Muscle layer of duodenum (tissue), 2 donors: ENCODE measurements at regions not wholly inside any gene's neighbourhood (a gene's known extent, or its start where the extent isn't known, plus 50 kb on each side); places are given as distances from the start of the nearest gene placed in this dataset.
A peak's percentile ranks its signal among the peaks of the same experiment; 100 is the strongest.
"Not testable (repeated sequence)": the region's sequence is repeated elsewhere in the genome, so short reads cannot be mapped to it uniquely, and the experiment has no call there.

Experiments used
- H3K27ac ChIP-seq: one replicate; pipeline ENCODE4 v1.7.0; 2013; ENCODE audit warnings: mild to moderate bottlenecking, low read length
- H3K27me3 ChIP-seq: one replicate; pipeline ENCODE4 v1.7.0; 2013; ENCODE audit warnings: low read depth, mild to moderate bottlenecking, control low read depth, low read length
- H3K36me3 ChIP-seq, 2 donors: one replicate each; pipeline ENCODE4 v1.7.0; 2013; ENCODE audit warnings: low read length in 2 of 2, control low read depth in 1 of 2, mild to moderate bottlenecking in 1 of 2; ENCODE audit not compliant: insufficient read depth in 2 of 2, control insufficient read depth in 1 of 2
- H3K4me1 ChIP-seq, 2 donors: one replicate each; pipeline ENCODE4 v1.7.0; 2013; ENCODE audit warnings: low read length in 2 of 2, mild to moderate bottlenecking in 2 of 2, control low read depth in 1 of 2, moderate library complexity in 1 of 2; ENCODE audit not compliant: insufficient read depth in 2 of 2, control insufficient read depth in 1 of 2
- H3K4me3 ChIP-seq, 2 donors: one replicate each; pipeline ENCODE4 v1.7.0; 2013; ENCODE audit warnings: low read length in 2 of 2, low read depth in 1 of 2, mild to moderate bottlenecking in 1 of 2
- H3K9me3 ChIP-seq, 2 donors: one replicate each; pipeline ENCODE4 v1.7.0; 2013; ENCODE audit warnings: low read length in 2 of 2, control low read depth in 1 of 2, mild to moderate bottlenecking in 1 of 2; ENCODE audit not compliant: control insufficient read depth in 1 of 2
- donor health status: healthy.

DNA sequence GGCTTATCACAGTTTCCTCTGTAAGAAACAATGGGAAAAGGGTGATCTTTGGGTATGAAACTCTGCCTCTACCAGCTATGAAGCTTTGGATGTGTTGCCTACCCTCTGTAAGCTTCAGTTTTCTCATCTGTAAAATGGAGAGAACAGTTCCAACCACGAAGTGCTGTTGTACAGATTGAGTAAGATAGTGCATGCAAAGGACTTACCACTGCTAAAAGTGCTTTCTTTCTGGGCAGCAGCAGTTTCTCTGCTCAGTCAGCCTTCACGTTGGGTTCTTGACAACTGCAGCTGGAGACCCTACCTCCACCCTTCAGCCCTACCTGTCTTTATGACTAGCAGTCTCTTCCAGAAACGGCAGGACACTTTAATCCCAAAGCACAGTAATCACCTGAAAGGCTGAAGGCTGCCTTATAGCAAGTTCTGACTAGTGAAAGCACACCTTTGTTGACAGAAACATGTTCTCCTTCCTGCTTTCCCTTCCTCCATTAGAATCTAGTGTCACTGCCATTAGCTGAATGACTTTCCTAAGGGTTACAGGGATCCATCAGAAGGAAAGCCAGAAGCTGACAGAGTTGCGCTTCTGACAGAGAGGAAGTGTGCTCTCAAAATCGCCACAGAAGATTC, 91.4 kb downstream of the RPL27A start:
- no peaks in the 10 kb centered on the region for H3K36me3 ChIP-seq
- no peaks in the 10 kb centered on the region for H3K9me3 ChIP-seq
- H3K4me1 ChIP-seq: peaks cover 10 to 75% of the 10 kb centered on the region in 2 donors
- no peak overlapping the region for H3K4me3 ChIP-seq
- H3K27me3 ChIP-seq: no peaks in the 10 kb centered on the region
- H3K27ac ChIP-seq: peak overlapping the region; percentile 76

GRCh38 chr11:8774916-8775315, 92.3 kb downstream of the RPL27A start:
- H3K27me3 ChIP-seq, H3K36me3 ChIP-seq, H3K4me3 ChIP-seq, H3K9me3 ChIP-seq: not testable (repeated sequence)
- Histone ChIP-seq H3K27ac (peak overlapping the region; percentile 73), H3K4me1 (peaks cover 11 to 77% of the 10 kb centered on the region in 2 donors)

GRCh38 chr11:8775332-8775731, 92.7 kb downstream of the RPL27A start:
- no peaks in the 10 kb centered on the region for H3K27me3 ChIP-seq
- no peaks in the 10 kb centered on the region for H3K9me3 ChIP-seq
- no peaks in the 10 kb centered on the region for H3K36me3 ChIP-seq
- peak overlapping the region; percentile 73 for H3K27ac ChIP-seq
- no peak overlapping the region for H3K4me3 ChIP-seq
- peaks cover 11 to 80% of the 10 kb centered on the region in 2 donors for H3K4me1 ChIP-seq

DNA sequence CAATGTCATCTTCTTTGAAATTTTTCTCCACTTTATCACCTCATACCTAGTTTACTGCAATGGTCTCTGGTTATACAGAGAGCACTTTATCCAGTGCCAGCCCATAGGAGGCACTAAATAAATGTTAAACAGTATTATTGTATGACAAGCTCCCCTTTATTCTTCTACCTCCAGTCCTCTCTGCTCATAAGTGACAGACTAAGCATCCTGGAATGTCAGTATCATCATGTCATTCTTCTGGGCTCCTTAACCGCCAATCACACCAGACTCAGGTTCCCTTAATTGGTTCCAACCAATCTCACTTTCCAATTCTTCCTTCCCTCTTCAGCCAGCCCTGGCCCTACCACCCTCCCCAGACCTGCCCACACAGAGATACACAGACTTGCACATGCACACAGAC, 93.1 kb downstream of the RPL27A start:
- Histone ChIP-seq H3K9me3 (no peaks in the 10 kb centered on the region), H3K27me3 (no peaks in the 10 kb centered on the region), H3K27ac (peak overlapping the region; percentile 73), H3K36me3 (no peaks in the 10 kb centered on the region), H3K4me1 (peaks cover 11 to 82% of the 10 kb centered on the region in 2 donors), H3K4me3 (no peak overlapping the region)

DNA sequence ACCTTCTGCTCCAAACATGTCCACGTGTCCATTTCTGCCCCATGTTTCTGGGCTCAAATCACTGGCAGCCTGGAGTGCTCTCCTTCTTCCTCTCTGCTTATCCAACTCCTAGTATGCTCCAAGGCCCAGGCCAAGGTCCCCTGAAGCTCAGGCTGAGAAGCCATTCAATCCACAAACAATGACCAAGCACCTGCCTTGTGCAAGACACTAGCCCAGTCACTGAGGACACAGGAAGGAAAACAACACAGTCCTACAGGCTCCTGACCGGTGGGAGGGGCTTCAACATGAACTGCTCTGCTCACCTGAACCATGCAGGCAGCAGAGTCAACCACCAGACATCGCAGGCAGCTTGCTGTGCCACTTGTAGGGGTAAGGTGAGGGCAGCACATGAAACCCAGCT, 93.6 kb downstream of the RPL27A start:
- H3K4me1 ChIP-seq: peaks cover 11 to 81% of the 10 kb centered on the region in 2 donors
- H3K27ac ChIP-seq: peak overlapping the region; percentile 73
- H3K9me3 ChIP-seq: no peaks in the 10 kb centered on the region
- no peak overlapping the region for H3K4me3 ChIP-seq
- H3K27me3 ChIP-seq: no peaks in the 10 kb centered on the region
- no peaks in the 10 kb centered on the region for H3K36me3 ChIP-seq

- no peak overlapping the region for H3K4me3 ChIP-seq
- H3K27ac ChIP-seq: peak overlapping the region; percentile 73
- H3K4me1 ChIP-seq: peaks cover 11 to 72% of the 10 kb centered on the region in 2 donors
- no peaks in the 10 kb centered on the region for H3K27me3 ChIP-seq
- H3K36me3 ChIP-seq: no peaks in the 10 kb centered on the region
- no peaks in the 10 kb centered on the region for H3K9me3 ChIP-seq
Observed at GRCh38 chr11:8777907-8778767, 95.5 kb downstream of the RPL27A start.

GRCh38 chr11:8779107-8779506, 96.5 kb downstream of the RPL27A start:
- Histone ChIP-seq H3K27ac (peak overlapping the region; percentile 73), H3K4me3 (no peak overlapping the region), H3K4me1 (peaks cover 11 to 63% of the 10 kb centered on the region in 2 donors), H3K27me3 (no peaks in the 10 kb centered on the region), H3K9me3 (no peaks in the 10 kb centered on the region), H3K36me3 (no peaks in the 10 kb centered on the region)

DNA sequence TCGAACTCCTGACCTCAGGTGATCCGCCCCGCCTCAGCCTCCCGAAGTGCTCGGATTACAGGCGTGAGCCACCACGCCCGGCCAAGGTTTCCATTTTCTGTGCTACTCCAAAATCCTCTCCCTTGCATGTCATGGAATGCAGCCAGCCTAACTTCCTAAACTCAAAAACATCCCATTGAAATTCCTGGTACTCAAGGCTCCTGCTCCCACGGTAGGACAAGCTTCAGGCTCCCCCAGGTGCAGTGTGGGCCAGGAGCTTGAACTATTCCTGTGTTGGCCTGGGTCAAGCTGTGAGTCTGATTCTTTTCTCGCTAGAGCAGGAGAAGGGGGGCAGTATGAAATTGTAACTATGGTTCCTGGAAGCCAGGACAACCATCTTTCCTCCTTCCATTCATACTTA, 97.1 kb downstream of the RPL27A start:
- H3K36me3 ChIP-seq: no peaks in the 10 kb centered on the region
- no peak overlapping the region for H3K4me3 ChIP-seq
- peaks cover 7 to 57% of the 10 kb centered on the region in 2 donors for H3K4me1 ChIP-seq
- no peaks in the 10 kb centered on the region for H3K9me3 ChIP-seq
- no peaks in the 10 kb centered on the region for H3K27me3 ChIP-seq
- no peak overlapping the region for H3K27ac ChIP-seq

DNA sequence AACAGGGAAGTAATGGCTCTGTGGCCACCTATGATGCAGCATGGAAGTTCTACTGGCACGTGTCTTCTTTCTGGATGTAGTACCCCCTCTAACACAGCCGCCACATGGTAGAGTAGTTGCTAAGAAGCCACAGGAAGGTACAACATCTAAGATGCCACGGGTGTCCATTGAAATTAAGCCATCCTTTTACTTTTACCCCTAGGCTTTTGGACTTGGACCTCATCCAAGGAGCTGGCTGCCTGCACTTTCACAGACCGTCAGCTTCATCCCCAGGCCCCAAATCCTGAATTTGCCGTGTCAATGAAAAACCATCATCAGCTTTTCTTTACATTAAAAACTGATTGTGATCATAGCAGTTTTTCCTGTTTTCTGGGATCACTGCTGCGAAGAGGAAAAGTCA, 102.4 kb downstream of the RPL27A start:
- H3K27me3 ChIP-seq: no peaks in the 10 kb centered on the region
- H3K36me3 ChIP-seq: no peaks in the 10 kb centered on the region
- H3K27ac ChIP-seq: peak overlapping the region; percentile 12
- peaks cover 0 to 34% of the 10 kb centered on the region in 2 donors for H3K4me1 ChIP-seq
- no peak overlapping the region for H3K4me3 ChIP-seq
- no peaks in the 10 kb centered on the region for H3K9me3 ChIP-seq

GRCh38 chr11:8785457-8785856, 102.9 kb downstream of the RPL27A start:
- peaks cover 0 to 30% of the 10 kb centered on the region in 2 donors for H3K4me1 ChIP-seq
- H3K36me3 ChIP-seq: no peaks in the 10 kb centered on the region
- no peak overlapping the region for H3K4me3 ChIP-seq
- peak overlapping the region; percentile 12 for H3K27ac ChIP-seq
- no peaks in the 10 kb centered on the region for H3K9me3 ChIP-seq
- H3K27me3 ChIP-seq: no peaks in the 10 kb centered on the region

DNA sequence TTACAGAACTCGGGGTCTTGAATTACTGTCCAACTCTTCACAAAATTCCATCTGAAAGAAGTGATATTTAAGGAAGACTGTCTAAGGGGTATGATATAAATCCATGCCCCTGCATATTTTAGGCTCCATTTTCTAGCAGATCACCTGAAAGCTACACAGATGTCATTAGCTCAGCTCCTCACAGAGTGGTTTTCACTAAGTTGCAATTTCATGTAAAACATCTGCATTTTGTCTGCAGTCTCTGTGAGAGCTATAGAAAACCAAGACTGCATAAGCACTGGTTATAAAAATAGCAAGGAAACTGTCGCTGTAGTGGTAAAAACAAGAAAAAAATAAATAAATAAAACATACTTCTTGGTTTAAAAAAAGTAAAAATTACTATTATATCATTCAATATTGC, 103.4 kb downstream of the RPL27A start:
- H3K36me3 ChIP-seq: no peaks in the 10 kb centered on the region
- no peak overlapping the region for H3K27ac ChIP-seq
- H3K9me3 ChIP-seq: no peaks in the 10 kb centered on the region
- H3K4me1 ChIP-seq: peaks cover 0 to 26% of the 10 kb centered on the region in 2 donors
- H3K4me3 ChIP-seq: no peak overlapping the region
- H3K27me3 ChIP-seq: no peaks in the 10 kb centered on the region
